HEK293T (cell line): ENCODE measurements at regions not wholly inside any gene's neighbourhood (a gene's known extent, or its start where the extent isn't known, plus 50 kb on each side); places are given as distances from the start of the nearest gene placed in this dataset.

Experiments used
- CTCF ChIA-PET: fragments of 350-600 bp; formaldehyde crosslinking; extraction: SDS; loops from one replicate; lab custom pipeline; 2021; ENCODE audit warnings: antibody characterized with exemption, inconsistent platforms; lab: Yijun Ruan, JAX
- POLR2A ChIA-PET: fragments of 350-600 bp; formaldehyde crosslinking; extraction: SDS; loops from one replicate; lab custom pipeline; 2020; ENCODE audit warnings: antibody characterized with exemption, inconsistent platforms; lab: Yijun Ruan, JAX
- DNase-seq: peaks from one replicate; pipeline ENCODE4 v3.0.0; 2012; ENCODE audit warnings: mixed read lengths; ENCODE audit errors: extremely low spot score
- ARNT ChIP-seq: fragments of 450-650 bp; IDR thresholded peaks from 2 replicates; pipeline ENCODE4 v1.6.1; 2017; ENCODE audit warnings: mild to moderate bottlenecking
- BHLHE40 ChIP-seq: fragments of 450-650 bp; IDR thresholded peaks from 2 replicates; pipeline ENCODE4 v1.6.1; 2016; ENCODE audit warnings: mild to moderate bottlenecking, moderate library complexity, borderline replicate concordance
- CTBP1 ChIP-seq: fragments of 450-650 bp; IDR thresholded peaks from 2 replicates; pipeline ENCODE4 v1.6.1; 2016; ENCODE audit warnings: borderline replicate concordance
- ELF4 ChIP-seq: fragments of 450-650 bp; IDR thresholded peaks from 2 replicates; pipeline ENCODE4 v1.6.1; 2017; ENCODE audit warnings: antibody characterized with exemption
- FOXA1 ChIP-seq: fragments of 450-650 bp; IDR thresholded peaks from 2 replicates; pipeline ENCODE4 v1.6.1; 2016; ENCODE audit warnings: mild to moderate bottlenecking
- FOXK2 ChIP-seq: fragments of 450-650 bp; IDR thresholded peaks from 2 replicates; pipeline ENCODE4 v1.6.1; 2016; ENCODE audit warnings: mild to moderate bottlenecking
- FOXM1 ChIP-seq: fragments of 450-650 bp; IDR thresholded peaks from 2 replicates; pipeline ENCODE4 v1.6.1; 2017; ENCODE audit warnings: mild to moderate bottlenecking, borderline replicate concordance
- HDGF ChIP-seq: fragments of 450-650 bp; IDR thresholded peaks from 2 replicates; pipeline ENCODE4 v1.6.1; 2017; ENCODE audit warnings: antibody characterized with exemption, borderline replicate concordance
- L3MBTL2 ChIP-seq: fragments of 450-650 bp; conservative IDR thresholded peaks from 2 replicates; pipeline ENCODE4 v1.6.1; 2016; ENCODE audit warnings: mild to moderate bottlenecking
- LEF1 ChIP-seq: fragments of 450-650 bp; IDR thresholded peaks from 2 replicates; pipeline ENCODE4 v1.6.1; 2017; ENCODE audit warnings: mild to moderate bottlenecking, borderline replicate concordance
- NFRKB ChIP-seq: fragments of 450-650 bp; IDR thresholded peaks from 2 replicates; pipeline ENCODE4 v1.6.1; 2016; ENCODE audit warnings: mild to moderate bottlenecking, moderate library complexity
- SP1 ChIP-seq: fragments of 450-650 bp; IDR thresholded peaks from 2 replicates; pipeline ENCODE4 v1.6.1; 2017
- SUZ12 ChIP-seq: fragments of 450-650 bp; IDR thresholded peaks from 2 replicates; pipeline ENCODE4 v1.6.1; 2016; ENCODE audit warnings: mild to moderate bottlenecking
- TARDBP ChIP-seq: fragments of 450-650 bp; IDR thresholded peaks from 2 replicates; pipeline ENCODE4 v1.6.1; 2016
- ZNF384 ChIP-seq: fragments of 450-650 bp; IDR thresholded peaks from 2 replicates; pipeline ENCODE4 v1.6.1; 2016
- TF ChIP-seq, protein P1 (sequence below): fragments of 450-650 bp; IDR thresholded peaks from 2 replicates; pipeline ENCODE4 v1.6.1; 2016

GRCh38 chrX:121931567-121931966, 884.2 kb downstream of the GLUD2 start:
- no peak for DNase-seq
- no peak for TF ChIP-seq CTBP1
- TF ChIP-seq FOXA1, result no peak
- TF ChIP-seq TARDBP, result no peak
- TF ChIP-seq NFRKB, result no peak
- TF ChIP-seq BHLHE40, result no peak
- TF ChIP-seq, protein P1, sequence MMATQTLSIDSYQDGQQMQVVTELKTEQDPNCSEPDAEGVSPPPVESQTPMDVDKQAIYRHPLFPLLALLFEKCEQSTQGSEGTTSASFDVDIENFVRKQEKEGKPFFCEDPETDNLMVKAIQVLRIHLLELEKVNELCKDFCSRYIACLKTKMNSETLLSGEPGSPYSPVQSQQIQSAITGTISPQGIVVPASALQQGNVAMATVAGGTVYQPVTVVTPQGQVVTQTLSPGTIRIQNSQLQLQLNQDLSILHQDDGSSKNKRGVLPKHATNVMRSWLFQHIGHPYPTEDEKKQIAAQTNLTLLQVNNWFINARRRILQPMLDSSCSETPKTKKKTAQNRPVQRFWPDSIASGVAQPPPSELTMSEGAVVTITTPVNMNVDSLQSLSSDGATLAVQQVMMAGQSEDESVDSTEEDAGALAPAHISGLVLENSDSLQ, result no peak
- TF ChIP-seq ZNF384, result no peak
- no peak for TF ChIP-seq FOXK2
- TF ChIP-seq L3MBTL2, result no peak
- no peak for TF ChIP-seq ELF4
- no peak for TF ChIP-seq ARNT
- no peak for TF ChIP-seq LEF1
- no peak for TF ChIP-seq SP1
- TF ChIP-seq SUZ12, result no peak
- ChIA-PET POLR2A (no interaction called here), CTCF (no interaction called here)

- TF ChIP-seq L3MBTL2, result no peak
- TF ChIP-seq HDGF, result no peak
- no peak for TF ChIP-seq BHLHE40
- no peak for TF ChIP-seq TARDBP
- TF ChIP-seq, protein P1, result no peak
- DNase-seq, result no peak
- ChIA-PET CTCF (no interaction called here), POLR2A (no interaction called here)
Observed at GRCh38 chrX:121932688-121933087, 885.3 kb downstream of the GLUD2 start.

GRCh38 chrX:121949041-121949760, 901.8 kb downstream of the GLUD2 start:
- ChIA-PET POLR2A (no interaction called here), CTCF (no interaction called here)
- DNase-seq, result no peak
- TF ChIP-seq SUZ12 (no peak), NFRKB (no peak), ZNF384 (no peak), FOXA1 (no peak), L3MBTL2 (no peak), ARNT (no peak), LEF1 (no peak), TARDBP (no peak), FOXK2 (no peak), SP1 (no peak), BHLHE40 (no peak), ELF4 (no peak), FOXM1 (no peak), CTBP1 (no peak), HDGF (no peak)
- TF ChIP-seq, protein P1, result no peak

- no peak for DNase-seq
- TF ChIP-seq CTBP1, result no peak
- no peak for TF ChIP-seq FOXA1
- TF ChIP-seq LEF1, result no peak
- TF ChIP-seq ELF4, result no peak
- TF ChIP-seq L3MBTL2, result no peak
- no peak for TF ChIP-seq FOXK2
- no peak for TF ChIP-seq NFRKB
- no peak for TF ChIP-seq HDGF
- no peak for TF ChIP-seq SUZ12
- TF ChIP-seq BHLHE40, result no peak
- TF ChIP-seq, protein P1, result no peak
- no peak for TF ChIP-seq FOXM1
- TF ChIP-seq ARNT, result no peak
- no peak for TF ChIP-seq TARDBP
- ChIA-PET POLR2A (no interaction called here), CTCF (no interaction called here)
Observed at GRCh38 chrX:121958886-121959285, 911.5 kb downstream of the GLUD2 start.

- TF ChIP-seq BHLHE40, result no peak
- TF ChIP-seq SP1, result no peak
- no peak for TF ChIP-seq FOXM1
- no peak for TF ChIP-seq HDGF
- no peak for TF ChIP-seq ARNT
- TF ChIP-seq SUZ12, result no peak
- no peak for DNase-seq
- ChIA-PET POLR2A (no interaction called here), CTCF (no interaction called here)
Observed at GRCh38 chrX:121975671-121976070, 928.3 kb downstream of the GLUD2 start.
